ENCODE measurements at regions not wholly inside any gene's neighbourhood (a gene's known extent, or its start where the extent isn't known, plus 50 kb on each side); places are given as distances from the start of the nearest gene placed in this dataset.

DNA sequence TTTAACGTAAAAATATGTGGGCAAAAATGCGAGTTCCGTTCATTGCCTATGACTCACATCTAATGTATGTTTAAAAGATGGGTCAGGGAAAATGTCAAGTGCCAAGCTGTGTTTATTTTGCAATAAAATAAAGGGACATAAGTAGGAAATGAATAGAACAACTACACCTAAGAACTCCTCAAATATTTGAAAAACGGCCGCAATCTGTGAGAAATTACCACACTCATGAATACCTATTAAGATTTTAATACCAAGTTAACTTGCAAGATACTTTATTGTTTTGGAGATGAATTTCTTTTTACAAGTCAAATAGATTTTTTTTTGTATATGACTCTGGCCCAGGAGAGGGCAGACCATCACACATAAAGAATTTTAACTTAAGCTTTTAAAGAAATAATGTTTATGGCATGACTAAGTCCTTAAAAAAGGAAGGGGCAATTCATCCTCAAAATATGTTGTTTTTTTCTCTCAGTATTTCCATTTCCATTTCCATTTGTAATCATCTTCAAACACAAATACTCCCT, 152.7 kb downstream of the SUCNR1 start:
- no peak overlapping the region for H2BK5ac ChIP-seq (ENCODE audit: insufficient read length, low read length)
- DNase-seq, result no peak
- Mint-ChIP-seq H3K4me1 (peaks cover 10 to 15% of the 10 kb centered on the region in 2 experiments), H3K9me3 (no peaks in the 10 kb centered on the region), H3K27me3 (ENCODE audit: low read depth) (no peaks in the 10 kb centered on the region), H3K4me3 (no peak overlapping the region), H3K27ac (peak overlapping the region in 1 of 3 experiments; percentile 89; a peak in 2 of 7 replicates), H3K36me3 (ENCODE audit: insufficient read depth in 1 of 3, low read depth in 3 of 3) (peaks cover 0 to 4% (median 0%) of the 10 kb centered on the region in 3 experiments; a peak in 3 of 7 replicates)
- H3K4ac ChIP-seq (ENCODE audit: low read depth, low read length), result no peak overlapping the region
- H3K9me3 ChIP-seq (ENCODE audit: control insufficient read depth, low read depth, low read length), result no peaks in the 10 kb centered on the region
- no peak overlapping the region for H2BK15ac ChIP-seq (ENCODE audit: low read depth, low read length)
- H4K20me1 ChIP-seq (ENCODE audit: control insufficient read depth, insufficient read depth, insufficient read length), result no peaks in the 10 kb centered on the region
- H3K9ac ChIP-seq (ENCODE audit: extremely low read depth, insufficient read length, low read length), result no peak overlapping the region
- H3K18ac ChIP-seq (ENCODE audit: insufficient read length, low read depth, low read length), result no peak overlapping the region
- no peak overlapping the region for H2AK5ac ChIP-seq (ENCODE audit: insufficient read length, low read length)
- H3K14ac ChIP-seq (ENCODE audit: insufficient read depth, low read length), result no peak overlapping the region
- no peaks in the 10 kb centered on the region; the same call in 1 of the 2 replicates for H3K4me1 ChIP-seq (ENCODE audit: insufficient read depth, low read length)
- no peak overlapping the region for H3T11ph ChIP-seq (ENCODE audit: low read length)
- no CpG with 5 or more reads among the region's 5 CpGs for WGBS (ENCODE audit: extremely low coverage, insufficient read length, low lambda C conversion rate)
- H3K27me3 ChIP-seq (ENCODE audit: insufficient read depth, low read length), result no peaks in the 10 kb centered on the region
- H3K79me1 ChIP-seq (ENCODE audit: insufficient read depth, low read depth, low read length, poor library complexity, severe bottlenecking), result no peaks in the 10 kb centered on the region
- H3K79me2 ChIP-seq (ENCODE audit: insufficient read depth, low read length), result no peaks in the 10 kb centered on the region
- H2BK12ac ChIP-seq (ENCODE audit: insufficient read length, low read depth, low read length), result no peak overlapping the region
- H4K8ac ChIP-seq (replicated peaks; ENCODE audit: insufficient read length, low read depth, low read length), result no peak overlapping the region
- H2AFZ ChIP-seq (ENCODE audit: low read length), result no peak overlapping the region
- H3K27ac ChIP-seq (ENCODE audit: insufficient read length, low read depth, low read length), result no peak overlapping the region
- no peak overlapping the region for H3K56ac ChIP-seq (ENCODE audit: insufficient read length, low read depth, low read length)
- no peak overlapping the region for H2BK120ac ChIP-seq (ENCODE audit: low read depth, low read length, poor library complexity, severe bottlenecking)
- H2BK20ac ChIP-seq (ENCODE audit: low read depth, low read length, poor library complexity, severe bottlenecking), result no peak overlapping the region
- no peak overlapping the region for H3K4me2 ChIP-seq (ENCODE audit: insufficient read depth, insufficient read length, low read length)
- no peak overlapping the region for H3K23ac ChIP-seq (ENCODE audit: insufficient read length, low read depth, low read length)
- TF ChIP-seq, protein P1, sequence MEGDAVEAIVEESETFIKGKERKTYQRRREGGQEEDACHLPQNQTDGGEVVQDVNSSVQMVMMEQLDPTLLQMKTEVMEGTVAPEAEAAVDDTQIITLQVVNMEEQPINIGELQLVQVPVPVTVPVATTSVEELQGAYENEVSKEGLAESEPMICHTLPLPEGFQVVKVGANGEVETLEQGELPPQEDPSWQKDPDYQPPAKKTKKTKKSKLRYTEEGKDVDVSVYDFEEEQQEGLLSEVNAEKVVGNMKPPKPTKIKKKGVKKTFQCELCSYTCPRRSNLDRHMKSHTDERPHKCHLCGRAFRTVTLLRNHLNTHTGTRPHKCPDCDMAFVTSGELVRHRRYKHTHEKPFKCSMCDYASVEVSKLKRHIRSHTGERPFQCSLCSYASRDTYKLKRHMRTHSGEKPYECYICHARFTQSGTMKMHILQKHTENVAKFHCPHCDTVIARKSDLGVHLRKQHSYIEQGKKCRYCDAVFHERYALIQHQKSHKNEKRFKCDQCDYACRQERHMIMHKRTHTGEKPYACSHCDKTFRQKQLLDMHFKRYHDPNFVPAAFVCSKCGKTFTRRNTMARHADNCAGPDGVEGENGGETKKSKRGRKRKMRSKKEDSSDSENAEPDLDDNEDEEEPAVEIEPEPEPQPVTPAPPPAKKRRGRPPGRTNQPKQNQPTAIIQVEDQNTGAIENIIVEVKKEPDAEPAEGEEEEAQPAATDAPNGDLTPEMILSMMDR (conservative IDR thresholded peaks at IDR 0.05), result 0 out of 3 replicates have a peak, but pooled peaks have one; percentile 10
- H4K91ac ChIP-seq (ENCODE audit: insufficient read length, low read depth, low read length), result no peak overlapping the region
- H4K5ac ChIP-seq (ENCODE audit: insufficient read length, low read depth, low read length), result no peak overlapping the region
- H3K23me2 ChIP-seq (ENCODE audit: insufficient read length, low read depth, low read length, poor library complexity, severe bottlenecking), result no peaks in the 10 kb centered on the region

Data from H9 (cell line).